Tibial artery (tissue), 4 donors: ENCODE measurements at regions not wholly inside any gene's neighbourhood (a gene's known extent, or its start where the extent isn't known, plus 50 kb on each side); places are given as distances from the start of the nearest gene placed in this dataset.
A peak's percentile ranks its signal among the peaks of the same experiment; 100 is the strongest.

Experiments used
- DNase-seq, 2 donors: peaks; one replicate each; pipeline ENCODE4 v3.0.0-alpha.2; 2019
- H3K27ac ChIP-seq, 2 donors: fragments of 200-600 bp; sonication (generic) in 1 of 2; 1 replicate in 1 of 2; 2 replicates in 1 of 2; pipeline ENCODE4 v1.5.1; 2018 to 2019; ENCODE audit warnings: mild to moderate bottlenecking in 1 of 2
- H3K27me3 ChIP-seq, 2 donors: fragments of 200-600 bp; sonication (generic) in 1 of 2; one replicate each; pipeline versions ENCODE4 v1.5.1 to v1.6.0; 2016 to 2019
- H3K36me3 ChIP-seq, 3 donors: fragments of 200-600 bp; sonication (generic) in 2 of 3; one replicate each; pipeline ENCODE4 v1.5.1; 2016 to 2019; ENCODE audit warnings: mild to moderate bottlenecking in 2 of 3
- H3K4me1 ChIP-seq, 4 donors: fragments of 200-600 bp; sonication (generic) in 2 of 4; 1 replicate in 3 of 4; 2 replicates in 1 of 4; pipeline ENCODE4 v1.5.1; 2016 to 2019
- H3K4me3 ChIP-seq, 2 donors: fragments of 200-600 bp; sonication (generic) in 1 of 2; 1 replicate in 1 of 2; 2 replicates in 1 of 2; pipeline ENCODE4 v1.5.1; 2018 to 2019; ENCODE audit warnings: mild to moderate bottlenecking in 2 of 2
- H3K9me3 ChIP-seq, 3 donors: fragments of 200-600 bp; sonication (generic) in 1 of 3; one replicate each; pipeline ENCODE4 v1.5.1; 2016 to 2019
- intact Hi-C: fragments of 100-400 bp; cut with DNase I; formaldehyde crosslinking; loops from one replicate; pipeline ENCODE4 v1.15.0; 2023; ENCODE audit warnings: low total_unique reads
- TF ChIP-seq, protein P1 (sequence below), 2 experiments: fragments of 200-600 bp in 1 of 2; fragments of 450-650 bp in 1 of 2; IDR thresholded peaks; one replicate each; pipeline ENCODE4 v1.5.1; 2017 to 2019; ENCODE audit warnings: antibody characterized with exemption in 2 of 2, mild to moderate bottlenecking in 1 of 2, moderate library complexity in 1 of 2

DNA sequence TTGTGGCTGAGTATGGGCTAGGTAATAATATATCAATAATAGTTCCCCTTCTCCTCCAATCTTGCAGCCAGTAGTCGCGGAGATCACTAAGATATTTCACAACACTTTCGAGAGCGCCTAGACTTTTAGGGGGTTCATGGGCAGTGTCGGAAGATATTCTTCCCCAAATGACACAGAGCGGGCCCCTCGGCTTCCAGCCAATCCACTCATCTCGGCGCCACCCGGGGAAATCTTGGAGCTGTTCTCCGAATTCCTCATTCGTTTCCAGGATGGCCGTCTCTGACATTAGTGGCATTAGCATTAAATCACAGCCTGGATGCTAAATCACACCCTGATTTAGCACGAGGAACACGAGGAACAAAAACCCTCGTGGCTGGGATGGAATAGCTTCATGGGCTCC is 437.7 kb downstream of the ZNF516 start:
- intact Hi-C loops: no loop called here
- H3K27ac ChIP-seq: no peak overlapping the region
- no peaks in the 10 kb centered on the region for H3K9me3 ChIP-seq
- DNase-seq: no peak
- H3K27me3 ChIP-seq: no peaks in the 10 kb centered on the region
- H3K4me1 ChIP-seq: no peaks in the 10 kb centered on the region
- TF ChIP-seq, protein P1, sequence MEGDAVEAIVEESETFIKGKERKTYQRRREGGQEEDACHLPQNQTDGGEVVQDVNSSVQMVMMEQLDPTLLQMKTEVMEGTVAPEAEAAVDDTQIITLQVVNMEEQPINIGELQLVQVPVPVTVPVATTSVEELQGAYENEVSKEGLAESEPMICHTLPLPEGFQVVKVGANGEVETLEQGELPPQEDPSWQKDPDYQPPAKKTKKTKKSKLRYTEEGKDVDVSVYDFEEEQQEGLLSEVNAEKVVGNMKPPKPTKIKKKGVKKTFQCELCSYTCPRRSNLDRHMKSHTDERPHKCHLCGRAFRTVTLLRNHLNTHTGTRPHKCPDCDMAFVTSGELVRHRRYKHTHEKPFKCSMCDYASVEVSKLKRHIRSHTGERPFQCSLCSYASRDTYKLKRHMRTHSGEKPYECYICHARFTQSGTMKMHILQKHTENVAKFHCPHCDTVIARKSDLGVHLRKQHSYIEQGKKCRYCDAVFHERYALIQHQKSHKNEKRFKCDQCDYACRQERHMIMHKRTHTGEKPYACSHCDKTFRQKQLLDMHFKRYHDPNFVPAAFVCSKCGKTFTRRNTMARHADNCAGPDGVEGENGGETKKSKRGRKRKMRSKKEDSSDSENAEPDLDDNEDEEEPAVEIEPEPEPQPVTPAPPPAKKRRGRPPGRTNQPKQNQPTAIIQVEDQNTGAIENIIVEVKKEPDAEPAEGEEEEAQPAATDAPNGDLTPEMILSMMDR (IDR thresholded peaks at IDR 0.05): no peak
- H3K4me3 ChIP-seq: no peak overlapping the region
- no peaks in the 10 kb centered on the region for H3K36me3 ChIP-seq

DNA sequence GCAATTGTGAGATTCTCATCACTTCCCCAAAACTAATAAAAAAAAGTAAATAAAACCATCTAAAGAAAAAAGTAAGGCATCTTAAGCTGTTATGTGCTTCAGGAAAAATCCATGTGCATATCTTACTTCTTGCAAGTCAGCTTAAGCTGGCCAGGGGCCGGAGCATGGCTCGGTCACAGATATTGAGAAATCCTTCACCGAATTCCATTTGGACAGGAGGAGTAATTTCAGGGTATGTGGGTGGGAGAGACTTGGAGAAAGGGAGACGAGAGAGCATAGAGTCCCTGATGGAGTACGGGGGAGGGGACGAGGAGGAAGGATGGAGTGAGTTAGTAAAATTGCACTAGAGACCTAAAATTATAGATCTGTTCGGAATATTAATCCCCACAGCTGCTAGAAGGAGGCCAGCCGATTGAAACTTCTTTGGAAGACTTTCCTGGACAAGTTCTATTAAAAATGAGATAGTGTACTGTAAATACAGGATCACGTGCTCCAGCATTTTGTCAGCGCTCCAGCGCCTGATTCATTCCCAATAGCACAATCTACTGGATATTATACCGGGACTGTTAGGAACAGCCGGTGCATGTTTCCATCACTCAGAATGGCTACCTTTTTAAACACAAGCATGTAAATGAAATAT is 438.5 kb downstream of the ZNF516 start:
- intact Hi-C loops: no loop called here
- H3K4me1 ChIP-seq: no peaks in the 10 kb centered on the region
- DNase-seq: peak in 1 of 2 donors; percentile 84
- no peaks in the 10 kb centered on the region for H3K36me3 ChIP-seq
- no peak overlapping the region for H3K27ac ChIP-seq
- TF ChIP-seq, protein P1 (IDR thresholded peaks at IDR 0.05): no peak
- no peak overlapping the region for H3K4me3 ChIP-seq
- no peaks in the 10 kb centered on the region for H3K27me3 ChIP-seq
- no peaks in the 10 kb centered on the region for H3K9me3 ChIP-seq

DNA sequence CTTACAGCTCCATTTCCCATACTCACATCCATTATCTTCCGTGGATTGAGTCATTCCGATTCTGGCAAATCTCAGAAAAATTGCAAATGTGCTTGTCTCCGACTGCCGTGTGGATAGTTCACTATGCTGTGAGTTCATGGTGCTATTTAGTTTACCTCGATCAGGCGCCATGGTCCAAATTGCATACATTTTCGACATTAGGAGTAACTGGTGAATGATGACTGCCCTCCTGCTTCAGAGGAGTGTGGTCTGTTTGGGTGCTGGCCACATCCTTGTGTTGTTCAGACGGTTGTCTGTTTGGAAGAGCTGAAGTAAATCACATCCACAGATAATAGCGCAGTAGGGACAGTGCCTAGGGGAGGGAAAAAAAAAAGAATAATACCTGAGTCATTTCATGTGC is 439.5 kb downstream of the ZNF516 start:
- no peak overlapping the region for H3K27ac ChIP-seq
- no peaks in the 10 kb centered on the region for H3K27me3 ChIP-seq
- TF ChIP-seq, protein P1 (IDR thresholded peaks at IDR 0.05): no peak
- no peak overlapping the region for H3K4me3 ChIP-seq
- H3K36me3 ChIP-seq: no peaks in the 10 kb centered on the region
- no peaks in the 10 kb centered on the region for H3K9me3 ChIP-seq
- H3K4me1 ChIP-seq: no peaks in the 10 kb centered on the region
- DNase-seq: no peak
- intact Hi-C loops: no loop called here

DNA sequence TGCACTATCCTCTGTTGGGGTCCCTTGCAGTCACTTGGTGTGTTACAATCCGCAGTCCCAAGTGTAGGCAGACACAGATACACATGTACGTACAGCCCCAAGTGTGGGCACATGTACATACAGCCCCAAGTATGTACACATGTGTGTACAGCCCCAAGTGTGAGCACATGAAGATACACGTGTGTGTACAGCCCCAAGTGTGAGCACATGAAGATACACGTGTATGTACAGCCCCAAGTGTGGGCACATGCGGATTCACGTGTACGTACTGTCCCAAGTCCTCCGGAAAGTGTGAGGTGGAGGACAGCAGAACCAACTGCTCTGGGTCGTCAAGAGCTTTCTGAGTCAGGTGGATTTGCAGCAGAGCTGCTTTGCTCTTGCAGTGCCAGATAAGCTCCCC is 440.0 kb downstream of the ZNF516 start:
- TF ChIP-seq, protein P1 (IDR thresholded peaks at IDR 0.05): no peak
- no peaks in the 10 kb centered on the region for H3K27me3 ChIP-seq
- no peak overlapping the region for H3K27ac ChIP-seq
- H3K36me3 ChIP-seq: no peaks in the 10 kb centered on the region
- H3K4me3 ChIP-seq: no peak overlapping the region
- H3K4me1 ChIP-seq: no peaks in the 10 kb centered on the region
- intact Hi-C loops: no loop called here
- no peaks in the 10 kb centered on the region for H3K9me3 ChIP-seq
- DNase-seq: no peak

DNA sequence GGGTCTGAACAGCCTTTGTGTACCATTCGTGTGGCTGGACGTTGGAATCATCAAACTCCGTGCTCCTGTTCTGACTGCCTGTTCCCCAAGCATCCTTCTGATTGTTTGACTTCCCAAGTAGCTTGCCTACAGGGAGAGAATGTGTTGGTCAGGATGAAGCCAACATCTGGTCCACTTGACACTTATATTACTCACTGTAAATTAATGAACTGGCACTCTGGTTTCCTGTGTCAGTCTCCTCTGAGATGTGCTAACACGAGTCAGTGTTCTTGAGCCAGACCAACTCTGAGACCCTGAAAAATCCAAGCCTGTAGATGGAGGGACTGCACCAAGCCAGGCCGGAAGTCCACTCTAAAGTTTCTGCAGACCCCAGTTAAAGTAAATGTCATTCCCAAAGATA is 440.9 kb downstream of the ZNF516 start:
- Histone ChIP-seq H3K4me3 (no peak overlapping the region), H3K9me3 (no peaks in the 10 kb centered on the region), H3K27ac (no peak overlapping the region), H3K4me1 (no peaks in the 10 kb centered on the region), H3K27me3 (no peaks in the 10 kb centered on the region), H3K36me3 (no peaks in the 10 kb centered on the region)
- TF ChIP-seq, protein P1 (IDR thresholded peaks at IDR 0.05): no peak
- DNase-seq: no peak
- intact Hi-C loops: no loop called here

DNA sequence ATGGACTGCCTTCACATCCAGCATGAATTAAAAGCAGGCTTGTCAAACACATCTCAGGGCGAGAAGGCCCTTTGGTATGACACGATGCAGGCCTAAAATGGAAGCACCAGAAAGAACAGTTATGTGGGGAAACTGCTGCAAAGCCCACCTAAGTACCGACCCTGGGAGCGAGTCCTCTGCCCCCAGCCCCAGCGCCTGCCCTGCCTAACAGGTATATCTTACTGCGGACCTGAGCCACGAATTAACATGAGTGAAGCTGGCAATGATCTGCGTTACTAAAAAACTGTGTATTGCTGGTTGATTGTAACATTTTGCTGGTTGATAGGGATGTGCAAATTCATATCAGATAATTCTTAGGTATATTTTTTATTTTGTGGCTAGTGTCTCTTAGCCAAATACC is 441.5 kb downstream of the ZNF516 start:
- H3K4me3 ChIP-seq: no peak overlapping the region
- no peaks in the 10 kb centered on the region for H3K36me3 ChIP-seq
- H3K27me3 ChIP-seq: no peaks in the 10 kb centered on the region
- no peaks in the 10 kb centered on the region for H3K9me3 ChIP-seq
- no peak for DNase-seq
- TF ChIP-seq, protein P1 (IDR thresholded peaks at IDR 0.05): no peak
- H3K27ac ChIP-seq: no peak overlapping the region
- intact Hi-C loops: no loop called here
- no peaks in the 10 kb centered on the region for H3K4me1 ChIP-seq
